Ascending aorta (tissue), 2 donors: ENCODE measurements at regions not wholly inside any gene's neighbourhood (a gene's known extent, or its start where the extent isn't known, plus 50 kb on each side); places are given as distances from the start of the nearest gene placed in this dataset.

ENCODE experiments used
- DNase-seq, 2 donors: peaks; one replicate each; pipeline ENCODE4 v3.0.0-alpha.2; 2019; ENCODE audit warnings: low spot score in 2 of 2
- H3K27ac ChIP-seq, 2 donors: fragments of 200-600 bp; sonication (generic); one replicate each; pipeline ENCODE4 v1.5.1; 2016 to 2017; ENCODE audit warnings: mild to moderate bottlenecking in 1 of 2
- H3K27me3 ChIP-seq: fragments of 200-600 bp; sonication (generic); one replicate; pipeline ENCODE4 v1.5.1; 2017
- H3K36me3 ChIP-seq, 2 donors: fragments of 200-600 bp; sonication (generic); one replicate each; pipeline ENCODE4 v1.5.1; 2016
- H3K4me1 ChIP-seq, 2 donors: fragments of 200-600 bp; sonication (generic); one replicate each; pipeline ENCODE4 v1.5.1; 2016 to 2017; ENCODE audit warnings: mild to moderate bottlenecking in 1 of 2
- H3K4me3 ChIP-seq, 2 donors: fragments of 200-600 bp; sonication (generic); one replicate each; pipeline ENCODE4 v1.5.1; 2016 to 2017; ENCODE audit warnings: mild to moderate bottlenecking in 1 of 2
- H3K9me3 ChIP-seq, 2 donors: fragments of 200-600 bp; sonication (generic); one replicate each; pipeline ENCODE4 v1.5.1; 2016
- CTCF ChIP-seq, 3 experiments: fragments of 200-600 bp in 2 of 3; fragments of 450-650 bp in 1 of 3; sonication (generic) in 2 of 3; IDR thresholded peaks; one replicate each; pipeline ENCODE4 v1.5.1; 2016 to 2019; ENCODE audit warnings: antibody characterized with exemption in 3 of 3, mild to moderate bottlenecking in 1 of 3, moderate library complexity in 1 of 3
- intact Hi-C: fragments of 100-400 bp; cut with DNase I; formaldehyde crosslinking; loops from one replicate; pipeline ENCODE4 v1.15.1; 2023

- Histone ChIP-seq H3K27me3 (no peaks in the 10 kb centered on the region), H3K27ac (no peak overlapping the region), H3K9me3 (no peaks in the 10 kb centered on the region), H3K36me3 (no peaks in the 10 kb centered on the region), H3K4me1 (no peaks in the 10 kb centered on the region), H3K4me3 (no peak overlapping the region)
- intact Hi-C loops, result no loop called here
- DNase-seq, result no peak
- TF ChIP-seq CTCF (IDR thresholded peaks at IDR 0.05), result no peak
Measured at GRCh38 chr11:42490506-42490905, 821.3 kb upstream of the API5 start.

- intact Hi-C loops, result no loop called here
- H3K9me3 ChIP-seq, result no peaks in the 10 kb centered on the region
- no peak overlapping the region for H3K27ac ChIP-seq
- no peaks in the 10 kb centered on the region for H3K36me3 ChIP-seq
- H3K27me3 ChIP-seq, result no peaks in the 10 kb centered on the region
- TF ChIP-seq CTCF (IDR thresholded peaks at IDR 0.05), result no peak
- no peak overlapping the region for H3K4me3 ChIP-seq
- no peak for DNase-seq
- no peaks in the 10 kb centered on the region for H3K4me1 ChIP-seq
Measured at GRCh38 chr11:42494459-42494858, 817.3 kb upstream of the API5 start.

- TF ChIP-seq CTCF (IDR thresholded peaks at IDR 0.05), result no peak
- Histone ChIP-seq H3K4me3 (no peak overlapping the region), H3K36me3 (no peaks in the 10 kb centered on the region), H3K27ac (no peak overlapping the region), H3K4me1 (no peaks in the 10 kb centered on the region), H3K27me3 (no peaks in the 10 kb centered on the region), H3K9me3 (no peaks in the 10 kb centered on the region)
- DNase-seq, result no peak
- intact Hi-C loops, result no loop called here
Measured at GRCh38 chr11:42498971-42499370, 812.8 kb upstream of the API5 start.

GRCh38 chr11:42502151-42502550, 809.6 kb upstream of the API5 start:
- no peaks in the 10 kb centered on the region for H3K4me1 ChIP-seq
- intact Hi-C loops, result no loop called here
- no peak overlapping the region for H3K27ac ChIP-seq
- no peaks in the 10 kb centered on the region for H3K9me3 ChIP-seq
- DNase-seq, result no peak
- H3K27me3 ChIP-seq, result no peaks in the 10 kb centered on the region
- TF ChIP-seq CTCF (IDR thresholded peaks at IDR 0.05), result no peak
- H3K4me3 ChIP-seq, result no peak overlapping the region
- H3K36me3 ChIP-seq, result no peaks in the 10 kb centered on the region

GRCh38 chr11:42521994-42522393, 789.8 kb upstream of the API5 start:
- H3K9me3 ChIP-seq, result no peaks in the 10 kb centered on the region
- intact Hi-C loops, result no loop called here
- H3K36me3 ChIP-seq, result no peaks in the 10 kb centered on the region
- H3K4me1 ChIP-seq, result no peaks in the 10 kb centered on the region
- no peak for DNase-seq
- H3K27me3 ChIP-seq, result no peaks in the 10 kb centered on the region
- TF ChIP-seq CTCF (IDR thresholded peaks at IDR 0.05), result no peak
- H3K4me3 ChIP-seq, result no peak overlapping the region
- no peak overlapping the region for H3K27ac ChIP-seq

GRCh38 chr11:42524534-42525227, 787.1 kb upstream of the API5 start:
- TF ChIP-seq CTCF (IDR thresholded peaks at IDR 0.05), result peak in 2 of 3 experiments; percentile 27 to 42
- Histone ChIP-seq H3K27me3 (no peaks in the 10 kb centered on the region), H3K4me3 (no peak overlapping the region), H3K27ac (no peak overlapping the region), H3K36me3 (no peaks in the 10 kb centered on the region), H3K4me1 (no peaks in the 10 kb centered on the region), H3K9me3 (no peaks in the 10 kb centered on the region)
- no peak for DNase-seq
- intact Hi-C loops, result no loop called here
